ENCODE measurements at regions not wholly inside any gene's neighbourhood (a gene's known extent, or its start where the extent isn't known, plus 50 kb on each side); places are given as distances from the start of the nearest gene placed in this dataset.

- TF ChIP-seq, protein P1, sequence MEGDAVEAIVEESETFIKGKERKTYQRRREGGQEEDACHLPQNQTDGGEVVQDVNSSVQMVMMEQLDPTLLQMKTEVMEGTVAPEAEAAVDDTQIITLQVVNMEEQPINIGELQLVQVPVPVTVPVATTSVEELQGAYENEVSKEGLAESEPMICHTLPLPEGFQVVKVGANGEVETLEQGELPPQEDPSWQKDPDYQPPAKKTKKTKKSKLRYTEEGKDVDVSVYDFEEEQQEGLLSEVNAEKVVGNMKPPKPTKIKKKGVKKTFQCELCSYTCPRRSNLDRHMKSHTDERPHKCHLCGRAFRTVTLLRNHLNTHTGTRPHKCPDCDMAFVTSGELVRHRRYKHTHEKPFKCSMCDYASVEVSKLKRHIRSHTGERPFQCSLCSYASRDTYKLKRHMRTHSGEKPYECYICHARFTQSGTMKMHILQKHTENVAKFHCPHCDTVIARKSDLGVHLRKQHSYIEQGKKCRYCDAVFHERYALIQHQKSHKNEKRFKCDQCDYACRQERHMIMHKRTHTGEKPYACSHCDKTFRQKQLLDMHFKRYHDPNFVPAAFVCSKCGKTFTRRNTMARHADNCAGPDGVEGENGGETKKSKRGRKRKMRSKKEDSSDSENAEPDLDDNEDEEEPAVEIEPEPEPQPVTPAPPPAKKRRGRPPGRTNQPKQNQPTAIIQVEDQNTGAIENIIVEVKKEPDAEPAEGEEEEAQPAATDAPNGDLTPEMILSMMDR (IDR thresholded peaks at IDR 0.05 in 2 of 3, conservative IDR thresholded peaks at IDR 0.05 in 1 of 3; ENCODE audit: borderline replicate concordance in 1 of 3, insufficient read depth in 1 of 3, low read depth in 2 of 3, low read length in 2 of 3): no peak
- TF ChIP-seq RAD21 (IDR thresholded peaks at IDR 0.05; ENCODE audit: low read depth): no peak
- TF ChIP-seq EZH2 (IDR thresholded peaks at IDR 0.05): no peak
- no peak for TF ChIP-seq JUND (IDR thresholded peaks at IDR 0.05)
- TF ChIP-seq EGR1 (IDR thresholded peaks at IDR 0.05; ENCODE audit: low read depth): no peak
- TF ChIP-seq CEBPB (IDR thresholded peaks at IDR 0.05; ENCODE audit: low read depth): no peak
- no peak for TF ChIP-seq POLR2A (IDR thresholded peaks at IDR 0.05; ENCODE audit: borderline replicate concordance, extremely low read depth, insufficient read depth, insufficient read length)
- TF ChIP-seq, protein P2, sequence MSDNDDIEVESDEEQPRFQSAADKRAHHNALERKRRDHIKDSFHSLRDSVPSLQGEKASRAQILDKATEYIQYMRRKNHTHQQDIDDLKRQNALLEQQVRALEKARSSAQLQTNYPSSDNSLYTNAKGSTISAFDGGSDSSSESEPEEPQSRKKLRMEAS (IDR thresholded peaks at IDR 0.05): no peak
- TF ChIP-seq POLR2AphosphoS5 (IDR thresholded peaks at IDR 0.05; ENCODE audit: low read depth, low read length): no peak
- TF ChIP-seq SP1 (IDR thresholded peaks at IDR 0.05; ENCODE audit: low read depth): no peak
- TF ChIP-seq SRF (IDR thresholded peaks at IDR 0.05; ENCODE audit: low read depth): no peak
- no peak for TF ChIP-seq YY1 (IDR thresholded peaks at IDR 0.05; ENCODE audit: extremely low read depth, insufficient replicate concordance, low read depth, low read length)
These were observed 200.1 kb upstream of the KBTBD8 start for GRCh38 chr3:66797889-66798560.

Data from HCT116 (cell line).